Endothelial cell of umbilical vein (primary cell): ENCODE measurements at regions not wholly inside any gene's neighbourhood (a gene's known extent, or its start where the extent isn't known, plus 50 kb on each side); places are given as distances from the start of the nearest gene placed in this dataset.

Experiments
- BruUV-seq: library from RNA; stranded (reverse); fragments of 400-500 nt; replicated peaks from 2 replicates; lab custom pipeline; 2021; lab: Mats Ljungman, UMichigan
- CTCF ChIA-PET: fragments of 300-600, 350-600 bp; sonication (Branson Sonifier 250); formaldehyde crosslinking; loops from one replicate; lab custom pipeline; 2021; ENCODE audit warnings: antibody characterized with exemption, inconsistent platforms; lab: Charles Lee
- POLR2A ChIA-PET: fragments of 300-600, 350-600 bp; sonication (Branson Sonifier 250); formaldehyde crosslinking; loops from one replicate; lab custom pipeline; 2021; ENCODE audit warnings: antibody characterized with exemption, inconsistent platforms; lab: Charles Lee
- DNase-seq: peaks from one replicate; pipeline ENCODE4 v3.0.0-alpha.2; 2011; ENCODE audit warnings: low read depth, low spot score
- FAIRE-seq: peaks from 2 replicates; lab custom pipeline; 2011; peaks lifted over from hg19 to GRCh38; lab: Jason Lieb, UNC
- H2AFZ ChIP-seq: 2 replicates; pipeline ENCODE4 v1.6.0; 2012; ENCODE audit warnings: low read depth, low read length, control low read depth, inconsistent platforms
- H3K27ac ChIP-seq: 2 replicates; pipeline ENCODE4 v1.5.1; 2011; ENCODE audit warnings: low read depth, mild to moderate bottlenecking, control low read depth, low read length, moderate library complexity; ENCODE audit not compliant: insufficient read depth
- H3K27me3 ChIP-seq, 2 experiments: 2 replicates each; pipeline versions ENCODE4 v1.6.0 to v1.6.1; 2011; ENCODE audit warnings: low read length in 2 of 2, mixed read lengths in 1 of 2; ENCODE audit not compliant: control insufficient read depth in 2 of 2, insufficient read depth in 2 of 2
- H3K36me3 ChIP-seq, 2 experiments: 2 replicates in 1 of 2; 3 replicates in 1 of 2; pipeline ENCODE4 v1.5.1; 2011; ENCODE audit warnings: low read length in 2 of 2, mild to moderate bottlenecking in 1 of 2, moderate library complexity in 1 of 2; ENCODE audit not compliant: control insufficient read depth in 2 of 2, insufficient read depth in 2 of 2; ENCODE audit errors: extremely low read depth in 1 of 2
- H3K4me1 ChIP-seq: 3 replicates; pipeline ENCODE4 v1.5.1; 2011; ENCODE audit warnings: mild to moderate bottlenecking, low read length; ENCODE audit not compliant: control insufficient read depth, insufficient read depth; ENCODE audit errors: extremely low read depth
- H3K4me2 ChIP-seq: 2 replicates; pipeline ENCODE4 v1.6.1; 2011; ENCODE audit warnings: low read length, control low read depth, mixed read lengths; ENCODE audit not compliant: insufficient read depth
- H3K4me3 ChIP-seq, 3 experiments: fragments of 200-600 bp in 1 of 3; sonication (generic), shearing (Covaris generic) in 1 of 3; replicated peaks in 1 of 3; 2 replicates each; pipeline ENCODE4 v1.5.1; 2011 to 2016; ENCODE audit warnings: control low read depth in 3 of 3, low read length in 3 of 3, mild to moderate bottlenecking in 2 of 3, inconsistent platforms in 1 of 3, low read depth in 1 of 3, moderate library complexity in 1 of 3; ENCODE audit not compliant: insufficient read depth in 1 of 3
- H3K79me2 ChIP-seq: 2 replicates; pipeline ENCODE4 v1.6.0; 2012; ENCODE audit warnings: low read length, inconsistent platforms; ENCODE audit not compliant: control insufficient read depth, insufficient read depth
- H3K9ac ChIP-seq: replicated peaks from 2 replicates; pipeline ENCODE3; 2011; ENCODE audit warnings: low read length, control low read depth; ENCODE audit not compliant: insufficient read depth; ENCODE audit errors: extremely low read depth
- H3K9me1 ChIP-seq: replicated peaks from 3 replicates; pipeline ENCODE4 v1.6.0; 2011; ENCODE audit warnings: mild to moderate bottlenecking, low read length; ENCODE audit not compliant: control insufficient read depth, insufficient read depth; ENCODE audit errors: extremely low read depth
- H3K9me3 ChIP-seq: replicated peaks from 2 replicates; pipeline ENCODE4 v1.5.1; 2012; ENCODE audit warnings: low read length, inconsistent platforms; ENCODE audit not compliant: control insufficient read depth, insufficient read depth
- H4K20me1 ChIP-seq: replicated peaks from 2 replicates; pipeline ENCODE3; 2011; ENCODE audit warnings: mild to moderate bottlenecking, low read length; ENCODE audit not compliant: control insufficient read depth, insufficient read depth; ENCODE audit errors: extremely low read depth
- CTCF ChIP-seq, 2 donors: IDR thresholded peaks; 1 replicate in 1 of 2; 2 replicates in 1 of 2; pipeline ENCODE4 v1.5.1; 2011; ENCODE audit warnings: low read length in 2 of 2, mild to moderate bottlenecking in 2 of 2, moderate library complexity in 2 of 2, control low read depth in 1 of 2, inconsistent platforms in 1 of 2, low read depth in 1 of 2; ENCODE audit not compliant: insufficient read depth in 1 of 2; ENCODE audit errors: extremely low read depth in 1 of 2
- EZH2 ChIP-seq: IDR thresholded peaks from 2 replicates; pipeline ENCODE4 v1.6.1; 2012; ENCODE audit warnings: borderline replicate concordance, low read depth, mild to moderate bottlenecking, moderate library complexity, low read length, inconsistent platforms; ENCODE audit not compliant: severe bottlenecking
- FOS ChIP-seq: IDR thresholded peaks from 2 replicates; pipeline ENCODE4 v1.6.1; 2011; ENCODE audit warnings: mild to moderate bottlenecking, low read length, moderate library complexity, borderline replicate concordance; ENCODE audit not compliant: insufficient read depth
- GATA2 ChIP-seq: IDR thresholded peaks from 2 replicates; pipeline ENCODE4 v1.7.0; 2011; ENCODE audit warnings: low read depth, mild to moderate bottlenecking, moderate library complexity, mixed read lengths, low read length; ENCODE audit not compliant: insufficient read length, insufficient read depth
- JUN ChIP-seq: IDR thresholded peaks from 2 replicates; pipeline ENCODE4 v1.6.1; 2011; ENCODE audit warnings: borderline replicate concordance, low read depth; ENCODE audit not compliant: insufficient read length, insufficient read depth
- MYC ChIP-seq: IDR thresholded peaks from one replicate; pipeline ENCODE4 v1.6.1; 2011; ENCODE audit warnings: mild to moderate bottlenecking, low read depth, low read length
- POLR2A ChIP-seq: IDR thresholded peaks from 2 replicates; pipeline ENCODE4 v1.6.1; 2012; ENCODE audit warnings: low read depth, mild to moderate bottlenecking, control low read depth, low read length
- POLR2AphosphoS5 ChIP-seq: IDR thresholded peaks from 2 replicates; pipeline ENCODE4 v1.6.1; 2012; ENCODE audit warnings: low read depth, mild to moderate bottlenecking, control low read depth, low read length, moderate library complexity; ENCODE audit not compliant: insufficient read depth
- dilution Hi-C: fragments of 300-500 bp; cut with MboI; formaldehyde crosslinking; loops from one replicate; pipeline ENCODE4 v1.15.0; 2019; ENCODE audit warnings: low sequenced_read_pairs; ENCODE audit not compliant: extremely low pct_ligation_motif_present
- intact Hi-C: fragments of 100-400 bp; cut with micrococcal nuclease; formaldehyde crosslinking; loops from one replicate; pipeline ENCODE4 v1.10.0; 2022
- TF ChIP-seq, protein P1 (sequence below): IDR thresholded peaks from 2 replicates; pipeline ENCODE4 v1.6.1; 2011; ENCODE audit not compliant: insufficient read depth, insufficient read length

DNA sequence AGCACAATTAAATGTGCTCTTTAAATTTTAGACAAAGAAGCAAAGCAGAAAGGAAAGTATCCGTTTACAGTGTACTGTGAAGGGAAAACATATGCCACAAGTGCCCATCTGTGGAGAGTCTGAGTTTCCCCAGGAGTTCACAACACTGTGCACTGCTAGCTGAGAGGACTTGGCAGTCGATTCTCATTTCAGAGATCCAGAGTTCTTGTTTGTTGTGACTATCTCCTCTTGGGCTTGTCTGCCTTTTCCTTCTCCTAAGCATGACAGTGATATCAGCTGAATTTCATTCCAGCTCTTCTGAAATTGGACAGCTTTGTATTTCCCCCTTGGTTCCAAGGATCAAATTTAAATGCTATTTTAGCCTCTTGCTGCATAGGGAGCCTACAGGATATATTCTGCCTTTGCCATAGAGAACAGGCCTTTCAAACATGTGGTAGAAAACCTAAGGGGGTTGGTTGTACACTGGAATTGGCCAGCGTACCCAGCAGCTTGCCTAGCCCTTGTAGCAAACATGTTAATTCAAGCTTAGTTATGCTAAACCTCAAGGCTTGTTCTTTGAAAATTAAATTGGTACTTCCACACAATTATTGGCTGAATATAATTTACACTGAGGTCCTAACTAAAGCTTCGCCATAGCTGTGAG is 259.2 kb upstream of the NOVA1 start:
- no peak overlapping the region for H3K9ac ChIP-seq
- dilution Hi-C loops: no loop called here
- FAIRE-seq (no peak), DNase-seq (no peak)
- no TSS peak for BruUV-seq
- H2AFZ ChIP-seq: no peak overlapping the region
- no peaks in the 10 kb centered on the region for H4K20me1 ChIP-seq
- H3K79me2 ChIP-seq: no peaks in the 10 kb centered on the region
- no peak for TF ChIP-seq JUN
- TF ChIP-seq FOS: no peak
- TF ChIP-seq CTCF (IDR thresholded peaks at IDR 0.05; ENCODE audit: extremely low read depth in 1 of 2, insufficient read depth in 1 of 2, low read depth in 1 of 2, low read length in 2 of 2): no peak
- TF ChIP-seq, protein P1, sequence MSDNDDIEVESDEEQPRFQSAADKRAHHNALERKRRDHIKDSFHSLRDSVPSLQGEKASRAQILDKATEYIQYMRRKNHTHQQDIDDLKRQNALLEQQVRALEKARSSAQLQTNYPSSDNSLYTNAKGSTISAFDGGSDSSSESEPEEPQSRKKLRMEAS: no peak
- CTCF ChIA-PET: no interaction called here
- H3K4me1 ChIP-seq: no peaks in the 10 kb centered on the region
- H3K9me3 ChIP-seq: no peaks in the 10 kb centered on the region
- no peak overlapping the region for H3K4me3 ChIP-seq
- no peak overlapping the region for H3K27ac ChIP-seq
- H3K4me2 ChIP-seq: no peak overlapping the region
- intact Hi-C loops: no loop called here
- no peaks in the 10 kb centered on the region for H3K27me3 ChIP-seq
- H3K9me1 ChIP-seq: no peaks in the 10 kb centered on the region
- POLR2A ChIA-PET: no interaction called here
- H3K36me3 ChIP-seq: no peaks in the 10 kb centered on the region

GRCh38 chr14:26859483-26859882 is 261.6 kb upstream of the NOVA1 start:
- DNase-seq (no peak), FAIRE-seq (no peak)
- CTCF ChIA-PET: no interaction called here
- no peak overlapping the region for H2AFZ ChIP-seq
- no peak overlapping the region for H3K4me3 ChIP-seq
- no peaks in the 10 kb centered on the region for H4K20me1 ChIP-seq
- no peaks in the 10 kb centered on the region for H3K79me2 ChIP-seq
- no TSS peak for BruUV-seq
- H3K9ac ChIP-seq: no peak overlapping the region
- H3K9me3 ChIP-seq: no peaks in the 10 kb centered on the region
- dilution Hi-C loops (no loop called here), intact Hi-C loops (no loop called here)
- H3K27me3 ChIP-seq: no peaks in the 10 kb centered on the region
- H3K4me1 ChIP-seq: peaks cover 8% of the 10 kb centered on the region
- POLR2A ChIA-PET: no interaction called here
- H3K4me2 ChIP-seq: no peak overlapping the region
- H3K27ac ChIP-seq: no peak overlapping the region
- no peak for TF ChIP-seq JUN
- TF ChIP-seq FOS: no peak
- TF ChIP-seq, protein P1: no peak
- TF ChIP-seq POLR2AphosphoS5: no peak
- no peak for TF ChIP-seq MYC
- TF ChIP-seq GATA2: no peak
- TF ChIP-seq CTCF (IDR thresholded peaks at IDR 0.05; ENCODE audit: extremely low read depth in 1 of 2, insufficient read depth in 1 of 2, low read depth in 1 of 2, low read length in 2 of 2): no peak
- no peak for TF ChIP-seq POLR2A
- TF ChIP-seq EZH2: no peak
- H3K9me1 ChIP-seq: no peaks in the 10 kb centered on the region
- H3K36me3 ChIP-seq: no peaks in the 10 kb centered on the region
